ENCODE measurements at regions not wholly inside any gene's neighbourhood (a gene's known extent, or its start where the extent isn't known, plus 50 kb on each side); places are given as distances from the start of the nearest gene placed in this dataset.

- intact Hi-C loops (cut with micrococcal nuclease) = no loop called here
- Histone ChIP-seq H3K4me1 (replicated peaks in 1 of 2; ENCODE audit: control insufficient read depth in 2 of 2, insufficient read depth in 2 of 2, low read length in 2 of 2) (no peaks in the 10 kb centered on the region), H2AFZ (ENCODE audit: low read depth, low read length) (no peak overlapping the region), H3K9me3 (replicated peaks; ENCODE audit: control insufficient read depth, insufficient read depth, low read depth, low read length) (no peaks in the 10 kb centered on the region), H3K27ac (ENCODE audit: extremely low read depth, low read depth, low read length) (no peak overlapping the region), H3K4me2 (ENCODE audit: insufficient read depth, low read length) (no peak overlapping the region), H3K27me3 (ENCODE audit: control insufficient read depth in 2 of 2, insufficient read depth in 2 of 2, low read length in 2 of 2) (no peaks in the 10 kb centered on the region), H3K9me1 (ENCODE audit: control insufficient read depth, insufficient read depth, low read length) (no peaks in the 10 kb centered on the region), H4K20me1 (replicated peaks; ENCODE audit: control insufficient read depth, insufficient read depth, low read length) (no peaks in the 10 kb centered on the region), H3K36me3 (ENCODE audit: control insufficient read depth, insufficient read depth, low read length) (no peaks in the 10 kb centered on the region), H3K4me3 (no peak overlapping the region), H3K9ac (ENCODE audit: insufficient read depth in 1 of 2, low read depth in 2 of 2, low read length in 2 of 2) (no peak overlapping the region), H3K79me2 (ENCODE audit: control insufficient read depth, insufficient read depth, low read length) (no peaks in the 10 kb centered on the region)
- no peak for ATAC-seq
- ChIA-PET CTCF (ENCODE audit: low intra/inter-chr PET ratio) (no interaction called here), POLR2A (no interaction called here)
- 6% methylated on average over 2 of the region's 3 CpGs for WGBS (ENCODE audit: insufficient coverage, low coverage, missing lambda C conversion rate)
- FAIRE-seq = no peak
- DNase-seq (ENCODE audit: extremely low read depth in 1 of 4, low spot score in 3 of 4) = no peak
- TF ChIP-seq FOS (IDR thresholded peaks at IDR 0.05; ENCODE audit: extremely low read depth, insufficient read length) (no peak), ZBTB49 (CRISPR knock-in tag; IDR thresholded peaks at IDR 0.05; ENCODE audit: borderline replicate concordance) (no peak), ZNF384 (IDR thresholded peaks at IDR 0.05; ENCODE audit: low read depth, low read length) (no peak), POLR3G (IDR thresholded peaks at IDR 0.05; ENCODE audit: extremely low read depth, insufficient read length, insufficient replicate concordance) (no peak), SMAD3 (CRISPR knock-in tag; conservative IDR thresholded peaks at IDR 0.05) (no peak), PPARD (CRISPR knock-in tag; IDR thresholded peaks at IDR 0.05) (no peak), HIVEP1 (CRISPR knock-in tag; IDR thresholded peaks at IDR 0.05) (no peak), GTF2E2 (tag; IDR thresholded peaks at IDR 0.05) (no peak), FOXK2 (conservative IDR thresholded peaks at IDR 0.05 in 1 of 2, IDR thresholded peaks at IDR 0.05 in 1 of 2; ENCODE audit: low read depth in 2 of 2) (no peak), RFX7 (CRISPR knock-in tag; IDR thresholded peaks at IDR 0.05) (no peak), KLF13 (tag; IDR thresholded peaks at IDR 0.05; ENCODE audit: borderline replicate concordance, low read depth) (no peak), TEAD2 (tag; IDR thresholded peaks at IDR 0.05) (no peak), SMAD1 (IDR thresholded peaks at IDR 0.05; ENCODE audit: low read depth, low read length, partially characterized antibody) (no peak), SREBF1 (IDR thresholded peaks at IDR 0.05; ENCODE audit: borderline replicate concordance, low read depth, low read length) (no peak)
- TF ChIP-seq, protein P1, sequence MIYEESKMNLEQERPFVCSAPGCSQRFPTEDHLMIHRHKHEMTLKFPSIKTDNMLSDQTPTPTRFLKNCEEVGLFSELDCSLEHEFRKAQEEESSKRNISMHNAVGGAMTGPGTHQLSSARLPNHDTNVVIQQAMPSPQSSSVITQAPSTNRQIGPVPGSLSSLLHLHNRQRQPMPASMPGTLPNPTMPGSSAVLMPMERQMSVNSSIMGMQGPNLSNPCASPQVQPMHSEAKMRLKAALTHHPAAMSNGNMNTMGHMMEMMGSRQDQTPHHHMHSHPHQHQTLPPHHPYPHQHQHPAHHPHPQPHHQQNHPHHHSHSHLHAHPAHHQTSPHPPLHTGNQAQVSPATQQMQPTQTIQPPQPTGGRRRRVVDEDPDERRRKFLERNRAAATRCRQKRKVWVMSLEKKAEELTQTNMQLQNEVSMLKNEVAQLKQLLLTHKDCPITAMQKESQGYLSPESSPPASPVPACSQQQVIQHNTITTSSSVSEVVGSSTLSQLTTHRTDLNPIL (CRISPR knock-in tag; IDR thresholded peaks at IDR 0.05) = no peak
- no TSS peak for BruUV-seq (replicated peaks)
- in situ Hi-C loops (cut with MboI) = no loop called here
Observed at GRCh38 chr2:220987839-220988238, 584.3 kb downstream of the EPHA4 start.

Measured in K562 (cell line).